GM12892 (cell line): ENCODE measurements at regions not wholly inside any gene's neighbourhood (a gene's known extent, or its start where the extent isn't known, plus 50 kb on each side); places are given as distances from the start of the nearest gene placed in this dataset.

Source experiments
- POLR2A ChIP-seq: IDR thresholded peaks from 2 replicates; pipeline ENCODE4 v1.6.1; 2011; ENCODE audit warnings: low read depth, low read length, control low read depth
- POLR2AphosphoS5 ChIP-seq: IDR thresholded peaks from 2 replicates; pipeline ENCODE4 v1.6.1; 2011; ENCODE audit warnings: low read depth, low read length, control low read depth
- TAF1 ChIP-seq: IDR thresholded peaks from 2 replicates; pipeline ENCODE4 v1.6.1; 2011; ENCODE audit warnings: low read depth, mild to moderate bottlenecking, control low read depth, low read length, borderline replicate concordance

GRCh38 chr6:12481292-12481691, 191.1 kb downstream of the EDN1 start:
- TF ChIP-seq POLR2AphosphoS5 (no peak), TAF1 (no peak), POLR2A (no peak)
